ENCODE measurements at regions not wholly inside any gene's neighbourhood (a gene's known extent, or its start where the extent isn't known, plus 50 kb on each side); places are given as distances from the start of the nearest gene placed in this dataset.

DNA sequence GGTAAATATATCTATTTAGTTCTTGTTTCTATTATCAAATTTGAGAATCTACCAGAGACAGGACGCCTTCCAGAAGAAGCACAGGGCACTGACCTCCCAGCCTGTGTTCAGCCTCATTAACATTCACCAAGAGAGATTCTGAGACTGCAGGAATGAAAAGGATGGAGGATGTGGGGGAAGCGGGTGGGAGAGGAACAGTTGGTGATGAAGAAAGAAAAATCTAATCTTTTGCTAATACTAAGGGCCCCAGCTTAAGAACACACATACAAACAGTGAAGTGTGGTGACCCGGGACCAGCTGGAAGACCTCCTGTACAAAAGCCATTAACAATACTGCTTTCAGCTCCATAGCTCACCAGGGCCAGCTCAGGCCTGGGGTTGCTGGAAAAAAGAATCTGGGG, 160.5 kb downstream of the NUAK1 start:
- Histone ChIP-seq H3K27me3 (ENCODE audit: insufficient read depth, low read depth, severe bottlenecking) (no peaks in the 10 kb centered on the region), H3K4me3 (ENCODE audit: low read depth, low read length) (no peak overlapping the region), H3K36me3 (no peaks in the 10 kb centered on the region), H3K27ac (no peak overlapping the region), H3K9me3 (ENCODE audit: severe bottlenecking) (no peaks in the 10 kb centered on the region)
- DNase-seq, result peak; percentile 9
- TF ChIP-seq, protein P1, sequence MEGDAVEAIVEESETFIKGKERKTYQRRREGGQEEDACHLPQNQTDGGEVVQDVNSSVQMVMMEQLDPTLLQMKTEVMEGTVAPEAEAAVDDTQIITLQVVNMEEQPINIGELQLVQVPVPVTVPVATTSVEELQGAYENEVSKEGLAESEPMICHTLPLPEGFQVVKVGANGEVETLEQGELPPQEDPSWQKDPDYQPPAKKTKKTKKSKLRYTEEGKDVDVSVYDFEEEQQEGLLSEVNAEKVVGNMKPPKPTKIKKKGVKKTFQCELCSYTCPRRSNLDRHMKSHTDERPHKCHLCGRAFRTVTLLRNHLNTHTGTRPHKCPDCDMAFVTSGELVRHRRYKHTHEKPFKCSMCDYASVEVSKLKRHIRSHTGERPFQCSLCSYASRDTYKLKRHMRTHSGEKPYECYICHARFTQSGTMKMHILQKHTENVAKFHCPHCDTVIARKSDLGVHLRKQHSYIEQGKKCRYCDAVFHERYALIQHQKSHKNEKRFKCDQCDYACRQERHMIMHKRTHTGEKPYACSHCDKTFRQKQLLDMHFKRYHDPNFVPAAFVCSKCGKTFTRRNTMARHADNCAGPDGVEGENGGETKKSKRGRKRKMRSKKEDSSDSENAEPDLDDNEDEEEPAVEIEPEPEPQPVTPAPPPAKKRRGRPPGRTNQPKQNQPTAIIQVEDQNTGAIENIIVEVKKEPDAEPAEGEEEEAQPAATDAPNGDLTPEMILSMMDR (IDR thresholded peaks at IDR 0.05; ENCODE audit: low read depth, low read length), result no peak

DNA sequence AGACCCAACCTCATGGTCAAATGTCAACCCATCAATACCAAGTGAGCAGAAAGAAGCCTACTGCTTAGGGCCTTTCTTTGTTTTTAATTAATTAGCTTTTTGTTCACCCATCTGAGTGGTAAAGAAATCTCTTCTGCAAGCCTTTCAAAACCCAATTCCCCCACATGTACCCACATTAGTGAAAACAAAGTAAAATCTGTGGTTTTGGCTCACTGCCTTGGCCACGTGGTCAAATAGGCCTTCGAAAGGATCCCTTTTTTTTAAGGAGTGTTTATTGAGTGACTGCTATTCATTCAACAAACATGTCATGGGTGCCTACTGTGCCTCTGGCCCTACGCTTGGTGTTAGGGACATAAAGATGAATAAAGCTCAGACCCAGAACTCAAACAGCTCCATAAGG, 160.1 kb downstream of the NUAK1 start:
- TF ChIP-seq, protein P1 (IDR thresholded peaks at IDR 0.05; ENCODE audit: low read depth, low read length), result no peak
- Histone ChIP-seq H3K36me3 (no peaks in the 10 kb centered on the region), H3K9me3 (ENCODE audit: severe bottlenecking) (no peaks in the 10 kb centered on the region), H3K27ac (no peak overlapping the region), H3K27me3 (ENCODE audit: insufficient read depth, low read depth, severe bottlenecking) (no peaks in the 10 kb centered on the region), H3K4me3 (ENCODE audit: low read depth, low read length) (no peak overlapping the region)
- DNase-seq, result no peak

DNA sequence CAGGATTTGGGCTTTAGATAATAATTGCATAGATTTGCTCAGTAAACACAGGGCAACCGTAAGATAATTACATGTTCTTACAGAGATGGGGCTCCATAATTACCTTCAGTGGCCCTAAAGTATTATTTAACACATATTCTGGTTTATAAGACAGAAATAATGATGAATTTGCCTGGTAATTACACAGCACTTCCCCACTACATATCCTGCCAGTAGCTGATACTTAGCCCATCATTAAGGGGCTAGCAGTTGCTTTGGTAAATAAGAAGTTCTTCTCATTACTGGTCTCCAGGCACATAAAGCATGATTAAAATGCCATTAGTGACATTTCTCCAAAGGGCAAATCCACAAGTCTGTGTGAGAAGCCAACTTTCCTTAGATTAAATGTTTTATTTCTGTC, 158.7 kb downstream of the NUAK1 start:
- no peaks in the 10 kb centered on the region for H3K36me3 ChIP-seq
- TF ChIP-seq, protein P1 (IDR thresholded peaks at IDR 0.05; ENCODE audit: low read depth, low read length), result no peak
- H3K4me3 ChIP-seq (ENCODE audit: low read depth, low read length), result no peak overlapping the region
- DNase-seq, result no peak
- no peaks in the 10 kb centered on the region for H3K27me3 ChIP-seq (ENCODE audit: insufficient read depth, low read depth, severe bottlenecking)
- H3K9me3 ChIP-seq (ENCODE audit: severe bottlenecking), result no peaks in the 10 kb centered on the region
- no peak overlapping the region for H3K27ac ChIP-seq

DNA sequence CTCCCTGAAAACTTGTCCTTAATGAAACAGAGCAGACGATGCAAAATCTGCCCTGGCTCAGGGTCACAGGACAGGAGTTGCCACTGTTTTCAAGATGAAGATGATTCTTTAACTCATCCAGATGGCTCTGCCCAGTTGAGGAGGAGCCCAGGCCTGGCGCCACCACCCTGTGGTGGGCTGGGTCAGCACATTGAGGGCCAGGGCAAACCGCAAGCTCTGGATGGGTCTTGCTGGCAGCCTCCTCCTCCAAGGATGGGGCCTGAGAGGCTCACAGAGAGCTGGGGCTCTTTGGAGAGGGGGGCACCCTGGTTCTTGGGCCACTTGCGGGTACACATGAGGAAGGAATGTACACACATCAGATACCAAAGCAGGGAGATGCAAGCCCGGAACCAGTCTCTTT, 158.2 kb downstream of the NUAK1 start:
- Histone ChIP-seq H3K27ac (no peak overlapping the region), H3K36me3 (no peaks in the 10 kb centered on the region), H3K4me3 (ENCODE audit: low read depth, low read length) (no peak overlapping the region), H3K27me3 (ENCODE audit: insufficient read depth, low read depth, severe bottlenecking) (no peaks in the 10 kb centered on the region), H3K9me3 (ENCODE audit: severe bottlenecking) (no peaks in the 10 kb centered on the region)
- TF ChIP-seq, protein P1 (IDR thresholded peaks at IDR 0.05; ENCODE audit: low read depth, low read length), result no peak
- no peak for DNase-seq

DNA sequence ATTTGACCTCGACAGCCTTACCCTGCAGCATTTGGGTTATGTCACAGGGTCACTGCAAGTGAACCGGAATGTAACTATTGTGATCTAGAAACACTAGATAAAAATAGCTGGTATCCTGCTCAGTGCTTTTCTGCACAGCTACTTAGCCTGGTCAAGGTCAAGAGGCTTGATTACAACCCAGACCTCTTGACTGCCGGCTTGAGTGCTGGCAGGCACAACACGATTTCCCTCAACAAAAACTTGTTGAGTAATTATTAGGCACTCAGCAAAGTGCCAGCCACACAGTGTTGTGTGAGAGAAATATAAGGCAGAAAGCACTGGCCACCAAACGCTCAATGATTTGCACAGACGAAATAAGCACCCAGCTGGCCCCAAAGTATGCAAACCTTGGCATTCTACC, 156.7 kb downstream of the NUAK1 start:
- no peak overlapping the region for H3K27ac ChIP-seq
- H3K9me3 ChIP-seq (ENCODE audit: severe bottlenecking), result no peaks in the 10 kb centered on the region
- H3K36me3 ChIP-seq, result no peaks in the 10 kb centered on the region
- DNase-seq, result no peak
- TF ChIP-seq, protein P1 (IDR thresholded peaks at IDR 0.05; ENCODE audit: low read depth, low read length), result no peak
- no peak overlapping the region for H3K4me3 ChIP-seq (ENCODE audit: low read depth, low read length)
- no peaks in the 10 kb centered on the region for H3K27me3 ChIP-seq (ENCODE audit: insufficient read depth, low read depth, severe bottlenecking)

DNA sequence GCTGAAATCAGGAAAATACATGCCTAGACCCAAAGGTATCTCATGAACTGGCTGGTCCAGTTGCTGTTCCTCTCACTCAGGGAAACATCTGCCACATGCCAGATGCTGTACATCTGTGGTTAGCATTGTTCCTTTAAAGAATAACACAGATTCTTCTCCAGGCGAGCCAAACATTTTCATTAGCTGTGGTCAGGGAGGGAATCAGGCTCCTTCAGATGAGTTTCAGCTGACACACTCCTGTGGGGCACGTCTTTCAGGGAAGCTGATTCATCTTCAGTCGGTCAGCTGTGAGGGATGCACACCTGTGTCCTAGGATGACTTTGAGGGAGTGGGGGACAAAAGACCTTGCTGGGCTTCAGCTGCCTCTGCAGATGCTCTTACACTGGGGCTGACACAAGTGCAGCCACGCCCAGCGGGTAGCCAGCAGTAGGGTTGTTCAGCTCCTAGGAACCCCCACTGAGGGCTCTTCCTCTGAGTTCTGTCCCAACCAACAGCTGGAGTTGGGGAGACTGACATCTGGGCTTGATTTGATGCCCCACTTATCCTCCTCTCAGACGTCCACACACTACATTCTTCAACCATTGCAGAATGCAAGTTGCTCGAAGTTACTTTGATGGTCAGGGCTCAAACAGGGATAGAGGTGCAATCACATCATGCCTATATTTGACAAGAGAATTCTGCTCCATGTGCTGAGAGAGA, 155.0 kb downstream of the NUAK1 start:
- Histone ChIP-seq H3K27ac (no peak overlapping the region), H3K9me3 (ENCODE audit: severe bottlenecking) (no peaks in the 10 kb centered on the region), H3K27me3 (ENCODE audit: insufficient read depth, low read depth, severe bottlenecking) (no peaks in the 10 kb centered on the region), H3K36me3 (no peaks in the 10 kb centered on the region), H3K4me3 (ENCODE audit: low read depth, low read length) (no peak overlapping the region)
- no peak for DNase-seq
- TF ChIP-seq, protein P1 (IDR thresholded peaks at IDR 0.05; ENCODE audit: low read depth, low read length), result no peak

Data from WERI-Rb-1 (cell line).